ENCODE measurements at regions not wholly inside any gene's neighbourhood (a gene's known extent, or its start where the extent isn't known, plus 50 kb on each side); places are given as distances from the start of the nearest gene placed in this dataset.

GRCh38 chr6:95408111-95408510, 169.2 kb upstream of the MANEA start:
- Histone ChIP-seq H2AFZ (ENCODE audit: low read length) (no peak overlapping the region), H3K36me3 (ENCODE audit: control insufficient read depth, insufficient read depth, low read length) (no peaks in the 10 kb centered on the region), H3K4me3 (replicated peaks in 1 of 4; ENCODE audit: control extremely low read depth in 1 of 4, insufficient read depth in 1 of 4, low read depth in 3 of 4, low read length in 4 of 4) (no peak overlapping the region), H3K4me2 (ENCODE audit: extremely low read depth, insufficient read depth, low read length) (no peak overlapping the region), H4K20me1 (ENCODE audit: control insufficient read depth, extremely low read depth, insufficient read depth, low read length) (no peaks in the 10 kb centered on the region), H3K27me3 (ENCODE audit: control insufficient read depth, insufficient read depth, low read length) (no peaks in the 10 kb centered on the region), H3K79me2 (ENCODE audit: control insufficient read depth, insufficient read depth, low read length) (no peaks in the 10 kb centered on the region), H3K9ac (ENCODE audit: insufficient read depth, low read length) (no peak overlapping the region), H3K9me3 (ENCODE audit: control insufficient read depth, insufficient read depth, low read depth, low read length) (no peaks in the 10 kb centered on the region), H3K4me1 (ENCODE audit: control insufficient read depth, extremely low read depth, insufficient read depth, low read length) (no peaks in the 10 kb centered on the region), H3K27ac (ENCODE audit: insufficient read depth, low read length) (no peak overlapping the region)
- DNase-seq (ENCODE audit: low read depth in 2 of 2): no peak
- no peak for TF ChIP-seq CTCF (conservative IDR thresholded peaks at IDR 0.05 in 1 of 2, IDR thresholded peaks at IDR 0.05 in 1 of 2; ENCODE audit: low read depth in 1 of 2, low read length in 2 of 2)
- TF ChIP-seq EZH2 (IDR thresholded peaks at IDR 0.05; ENCODE audit: low read length, missing control alignments): no peak

- no peak overlapping the region for H3K4me3 ChIP-seq (replicated peaks in 1 of 4; ENCODE audit: control extremely low read depth in 1 of 4, insufficient read depth in 1 of 4, low read depth in 3 of 4, low read length in 4 of 4)
- no peaks in the 10 kb centered on the region for H3K4me1 ChIP-seq (ENCODE audit: control insufficient read depth, extremely low read depth, insufficient read depth, low read length)
- H2AFZ ChIP-seq (ENCODE audit: low read length): no peak overlapping the region
- H3K9ac ChIP-seq (ENCODE audit: insufficient read depth, low read length): no peak overlapping the region
- no peaks in the 10 kb centered on the region for H3K79me2 ChIP-seq (ENCODE audit: control insufficient read depth, insufficient read depth, low read length)
- DNase-seq (ENCODE audit: low read depth in 2 of 2): no peak
- no peaks in the 10 kb centered on the region for H3K9me3 ChIP-seq (ENCODE audit: control insufficient read depth, insufficient read depth, low read depth, low read length)
- no peak overlapping the region for H3K27ac ChIP-seq (ENCODE audit: insufficient read depth, low read length)
- no peaks in the 10 kb centered on the region for H4K20me1 ChIP-seq (ENCODE audit: control insufficient read depth, extremely low read depth, insufficient read depth, low read length)
- no peak overlapping the region for H3K4me2 ChIP-seq (ENCODE audit: extremely low read depth, insufficient read depth, low read length)
- H3K36me3 ChIP-seq (ENCODE audit: control insufficient read depth, insufficient read depth, low read length): no peaks in the 10 kb centered on the region
- no peaks in the 10 kb centered on the region for H3K27me3 ChIP-seq (ENCODE audit: control insufficient read depth, insufficient read depth, low read length)
- TF ChIP-seq EZH2 (IDR thresholded peaks at IDR 0.05; ENCODE audit: low read length, missing control alignments) (no peak), CTCF (conservative IDR thresholded peaks at IDR 0.05 in 1 of 2, IDR thresholded peaks at IDR 0.05 in 1 of 2; ENCODE audit: low read depth in 1 of 2, low read length in 2 of 2) (no peak)
These were observed 167.2 kb upstream of the MANEA start for GRCh38 chr6:95410168-95410567.

GRCh38 chr6:95413789-95414188, 163.5 kb upstream of the MANEA start:
- H4K20me1 ChIP-seq (ENCODE audit: control insufficient read depth, extremely low read depth, insufficient read depth, low read length): no peaks in the 10 kb centered on the region
- H3K4me2 ChIP-seq (ENCODE audit: extremely low read depth, insufficient read depth, low read length): no peak overlapping the region
- TF ChIP-seq EZH2 (IDR thresholded peaks at IDR 0.05; ENCODE audit: low read length, missing control alignments): no peak
- no peak for TF ChIP-seq CTCF (conservative IDR thresholded peaks at IDR 0.05 in 1 of 2, IDR thresholded peaks at IDR 0.05 in 1 of 2; ENCODE audit: low read depth in 1 of 2, low read length in 2 of 2)

More at GRCh38 chr6:95413789-95414188, 163.5 kb upstream of the MANEA start:
- H3K36me3 ChIP-seq (ENCODE audit: control insufficient read depth, insufficient read depth, low read length): no peaks in the 10 kb centered on the region
- H3K4me3 ChIP-seq (replicated peaks in 1 of 4; ENCODE audit: control extremely low read depth in 1 of 4, insufficient read depth in 1 of 4, low read depth in 3 of 4, low read length in 4 of 4): no peak overlapping the region
- H3K79me2 ChIP-seq (ENCODE audit: control insufficient read depth, insufficient read depth, low read length): no peaks in the 10 kb centered on the region
- H3K27ac ChIP-seq (ENCODE audit: insufficient read depth, low read length): no peak overlapping the region
- H3K27me3 ChIP-seq (ENCODE audit: control insufficient read depth, insufficient read depth, low read length): no peaks in the 10 kb centered on the region
- H3K4me1 ChIP-seq (ENCODE audit: control insufficient read depth, extremely low read depth, insufficient read depth, low read length): no peaks in the 10 kb centered on the region
- no peak overlapping the region for H3K9ac ChIP-seq (ENCODE audit: insufficient read depth, low read length)
- no peaks in the 10 kb centered on the region for H3K9me3 ChIP-seq (ENCODE audit: control insufficient read depth, insufficient read depth, low read depth, low read length)
- DNase-seq (ENCODE audit: low read depth in 2 of 2): no peak
- H2AFZ ChIP-seq (ENCODE audit: low read length): no peak overlapping the region
